ENCODE measurements at regions not wholly inside any gene's neighbourhood (a gene's known extent, or its start where the extent isn't known, plus 50 kb on each side); places are given as distances from the start of the nearest gene placed in this dataset.

DNA sequence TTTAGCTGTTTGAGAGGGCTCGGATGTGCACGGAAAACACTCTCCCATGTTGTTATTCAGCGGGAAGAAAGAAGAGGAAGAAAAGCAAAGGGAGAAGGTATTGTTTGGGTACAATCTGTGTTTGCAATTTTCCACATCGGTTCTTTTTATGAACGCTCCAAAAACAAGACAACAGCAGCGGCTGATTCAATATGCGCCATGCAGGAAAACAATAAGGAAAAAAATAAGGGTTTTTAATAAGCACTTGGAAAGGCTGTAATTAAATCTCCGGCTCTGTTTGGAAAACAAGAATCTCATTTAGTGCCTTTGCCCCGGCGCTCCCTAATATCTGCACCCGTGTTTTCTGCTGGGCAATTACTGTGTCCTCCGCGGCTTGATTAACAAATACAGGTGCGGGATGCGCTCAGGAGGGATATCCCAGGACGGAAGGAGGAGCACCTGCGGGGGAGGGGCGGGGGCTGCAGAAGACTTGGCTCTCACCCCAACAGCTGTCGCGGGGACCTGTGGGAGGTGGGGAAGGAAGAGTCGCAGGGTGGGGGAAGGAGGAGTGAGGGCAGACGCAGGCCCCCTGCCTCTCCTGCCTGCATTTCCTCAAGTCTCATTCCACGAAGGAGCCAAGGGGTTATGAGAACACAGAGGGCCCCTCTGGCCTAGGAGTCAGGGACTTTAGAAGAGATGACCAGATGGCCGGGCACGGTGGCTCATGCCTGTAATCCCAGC, 181.5 kb upstream of the PODXL start:
- no peak for DNase-seq (ENCODE audit: low spot score)

- DNase-seq (ENCODE audit: low spot score): no peak
Measured at GRCh38 chr7:131735101-131735500, 178.7 kb upstream of the PODXL start.

DNA sequence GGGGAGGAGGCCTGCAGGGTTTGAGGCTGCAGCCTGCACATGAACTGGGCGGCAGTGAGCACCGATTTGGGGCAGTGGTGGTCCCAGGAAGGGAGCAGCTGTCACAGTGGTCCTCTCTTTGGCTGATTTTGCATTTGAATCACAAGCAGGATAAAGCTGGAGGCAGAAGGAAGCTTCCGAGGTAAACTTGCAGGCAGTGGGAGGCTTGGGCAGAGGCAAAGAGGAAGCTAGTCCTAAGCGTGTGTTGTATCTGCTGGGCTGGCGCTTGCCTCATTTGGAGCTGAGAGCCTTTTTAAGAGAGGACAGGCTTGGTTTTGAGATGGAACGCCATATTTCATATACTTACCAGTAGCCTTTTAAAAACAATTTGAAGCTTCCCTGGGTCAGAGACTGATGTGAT, 177.2 kb upstream of the PODXL start:
- no peak for DNase-seq (ENCODE audit: low spot score)

DNA sequence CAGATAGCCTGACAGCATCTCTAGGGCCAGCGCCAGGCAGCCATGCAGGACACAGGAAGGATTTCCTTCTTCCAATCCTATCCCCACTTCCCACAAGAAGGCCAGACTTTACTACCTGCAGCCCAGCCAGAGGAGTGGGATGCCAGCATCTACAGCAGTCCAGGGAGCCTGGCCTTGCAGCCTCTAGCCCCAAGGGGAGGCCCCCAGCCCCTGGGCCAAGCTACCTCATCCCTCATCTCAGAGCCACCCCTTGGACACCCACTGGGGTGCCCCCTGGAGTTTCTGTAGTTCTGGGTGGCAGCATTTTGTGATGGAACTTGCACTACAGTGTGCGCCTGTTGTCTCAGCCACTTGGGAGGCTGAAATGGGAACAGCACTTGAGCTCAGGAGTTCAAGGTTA, 170.8 kb upstream of the PODXL start:
- DNase-seq (ENCODE audit: low spot score): no peak

DNA sequence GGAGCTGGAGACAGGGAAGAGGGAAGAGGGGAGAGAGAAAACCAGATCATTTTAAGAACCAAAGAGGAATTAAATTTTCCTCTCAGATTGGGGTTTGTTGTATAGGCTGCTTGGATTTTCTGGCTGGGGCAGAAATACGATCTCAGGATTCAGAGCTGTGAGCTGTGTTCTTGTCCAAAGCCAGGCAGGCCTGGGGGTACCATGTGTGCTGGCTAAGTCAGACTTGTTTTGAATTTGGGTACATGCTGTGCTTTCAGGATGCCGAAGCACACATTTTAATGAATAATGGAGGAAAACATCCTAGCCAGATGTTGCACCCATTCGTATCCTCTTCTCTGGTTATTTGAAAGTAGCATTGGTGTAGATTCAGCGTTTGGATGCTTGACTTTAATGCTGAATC, 170.3 kb upstream of the PODXL start:
- DNase-seq (ENCODE audit: low spot score): no peak

DNA sequence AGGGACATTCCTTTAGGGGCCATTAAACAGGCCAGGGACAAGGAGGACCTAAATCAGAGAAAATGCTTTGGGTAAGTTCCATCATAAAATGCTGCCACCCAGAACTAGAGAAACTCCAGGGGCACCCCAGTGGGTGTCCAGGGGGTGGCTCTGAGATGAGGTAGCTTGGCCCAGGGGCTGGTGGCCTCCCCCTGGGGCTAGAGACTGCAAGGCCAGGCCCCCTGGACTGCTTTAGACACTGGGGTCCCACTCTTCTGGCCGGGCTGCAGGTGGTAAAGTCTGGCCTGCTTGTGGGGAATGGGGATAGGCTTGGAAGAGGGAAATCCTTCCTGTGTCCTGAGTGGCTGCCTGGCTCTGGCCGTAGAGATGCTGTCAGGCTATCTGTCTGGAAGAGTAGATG, 169.6 kb upstream of the PODXL start:
- DNase-seq (ENCODE audit: low spot score): no peak

GRCh38 chr7:131724776-131725345, 168.4 kb upstream of the PODXL start:
- no peak for DNase-seq (ENCODE audit: low spot score)

GRCh38 chr7:131723926-131724325, 167.5 kb upstream of the PODXL start:
- no peak for DNase-seq (ENCODE audit: low spot score)

DNA sequence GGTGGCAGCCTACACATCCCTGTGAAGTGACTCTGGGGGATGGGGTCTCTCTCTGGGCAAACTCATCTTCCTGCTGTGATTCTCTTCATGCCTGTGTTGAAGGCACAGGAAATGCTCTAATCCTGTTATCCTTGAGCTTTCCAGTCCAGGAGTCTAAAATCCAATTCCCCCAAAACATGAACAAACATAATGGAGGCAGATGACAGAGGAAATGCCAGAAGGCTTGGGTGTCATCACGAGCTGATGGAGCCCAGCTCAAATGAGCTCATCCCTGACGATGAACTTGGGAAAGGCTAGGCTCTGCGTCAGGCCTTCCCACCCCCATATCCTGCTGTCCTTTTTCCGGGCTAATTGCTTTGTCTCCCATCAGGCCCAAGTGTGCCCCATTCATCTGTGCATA, 165.9 kb upstream of the PODXL start:
- no peak for DNase-seq (ENCODE audit: low spot score)

GRCh38 chr7:131721660-131722059, 165.2 kb upstream of the PODXL start:
- DNase-seq (ENCODE audit: low spot score): no peak

GRCh38 chr7:131720703-131721102, 164.3 kb upstream of the PODXL start:
- DNase-seq (ENCODE audit: low spot score): no peak

- no peak for DNase-seq (ENCODE audit: low spot score)
Measured at GRCh38 chr7:131717181-131717580, 160.8 kb upstream of the PODXL start.

GRCh38 chr7:131699323-131699722, 142.9 kb upstream of the PODXL start:
- no peak for DNase-seq (ENCODE audit: low spot score)

GRCh38 chr7:131692131-131692960, 135.9 kb upstream of the PODXL start:
- DNase-seq (ENCODE audit: low spot score): peak; percentile 39

DNA sequence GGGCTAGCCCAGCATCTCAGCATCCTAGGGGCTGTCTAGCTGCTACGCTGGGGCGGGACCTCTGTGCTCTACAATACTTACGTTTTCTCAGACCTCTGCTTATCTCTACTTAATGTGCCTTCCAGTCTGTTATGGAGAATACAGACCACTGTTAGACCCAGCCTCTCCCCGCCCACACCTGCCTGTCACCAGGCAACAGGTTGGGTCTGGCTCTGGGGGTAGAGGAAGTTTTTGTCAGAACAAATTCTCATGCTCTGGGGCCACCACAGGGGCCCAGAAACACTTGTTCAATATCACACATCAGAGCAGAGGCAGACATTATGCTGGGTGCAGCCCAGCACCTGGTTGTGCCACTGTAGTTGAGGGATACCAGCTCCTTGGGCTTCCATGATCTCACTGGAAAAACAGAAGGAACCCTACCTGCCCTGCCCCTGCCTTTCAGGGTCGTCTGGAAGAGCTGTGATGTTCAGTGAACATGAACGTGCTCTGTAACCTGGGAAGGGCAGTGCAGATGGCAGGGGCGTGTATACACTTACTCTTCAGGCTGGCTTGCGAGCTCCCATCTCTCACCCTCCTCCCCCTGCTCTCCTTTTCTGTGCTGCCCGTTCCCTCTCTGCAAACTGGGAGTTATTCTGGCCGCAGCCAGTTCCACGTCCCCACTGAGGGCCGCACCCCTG, 135.2 kb upstream of the PODXL start:
- DNase-seq (ENCODE audit: low spot score): no peak

DNA sequence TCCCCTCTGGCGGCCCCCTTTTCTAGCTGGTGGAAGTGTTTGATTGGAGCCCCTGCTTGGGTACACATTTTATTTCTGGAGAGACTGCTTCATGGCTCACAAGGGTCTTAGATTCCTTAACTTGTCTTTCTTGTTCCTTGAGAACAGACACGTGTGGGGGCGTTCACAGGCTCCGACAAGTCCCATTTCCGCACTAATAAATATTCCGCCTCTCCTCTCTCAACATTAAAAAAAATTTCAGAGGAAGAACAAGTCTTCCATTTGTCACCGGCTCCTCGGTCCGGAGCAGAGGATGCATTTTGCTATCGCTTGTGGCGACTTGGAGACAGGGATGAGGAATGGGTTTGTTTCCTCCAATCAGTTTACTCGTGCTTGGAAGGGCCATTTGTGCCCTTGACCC, 134.0 kb upstream of the PODXL start:
- no peak for DNase-seq (ENCODE audit: low spot score)

- DNase-seq (ENCODE audit: low spot score): no peak
Measured at GRCh38 chr7:131689662-131690234, 133.3 kb upstream of the PODXL start.

DNA sequence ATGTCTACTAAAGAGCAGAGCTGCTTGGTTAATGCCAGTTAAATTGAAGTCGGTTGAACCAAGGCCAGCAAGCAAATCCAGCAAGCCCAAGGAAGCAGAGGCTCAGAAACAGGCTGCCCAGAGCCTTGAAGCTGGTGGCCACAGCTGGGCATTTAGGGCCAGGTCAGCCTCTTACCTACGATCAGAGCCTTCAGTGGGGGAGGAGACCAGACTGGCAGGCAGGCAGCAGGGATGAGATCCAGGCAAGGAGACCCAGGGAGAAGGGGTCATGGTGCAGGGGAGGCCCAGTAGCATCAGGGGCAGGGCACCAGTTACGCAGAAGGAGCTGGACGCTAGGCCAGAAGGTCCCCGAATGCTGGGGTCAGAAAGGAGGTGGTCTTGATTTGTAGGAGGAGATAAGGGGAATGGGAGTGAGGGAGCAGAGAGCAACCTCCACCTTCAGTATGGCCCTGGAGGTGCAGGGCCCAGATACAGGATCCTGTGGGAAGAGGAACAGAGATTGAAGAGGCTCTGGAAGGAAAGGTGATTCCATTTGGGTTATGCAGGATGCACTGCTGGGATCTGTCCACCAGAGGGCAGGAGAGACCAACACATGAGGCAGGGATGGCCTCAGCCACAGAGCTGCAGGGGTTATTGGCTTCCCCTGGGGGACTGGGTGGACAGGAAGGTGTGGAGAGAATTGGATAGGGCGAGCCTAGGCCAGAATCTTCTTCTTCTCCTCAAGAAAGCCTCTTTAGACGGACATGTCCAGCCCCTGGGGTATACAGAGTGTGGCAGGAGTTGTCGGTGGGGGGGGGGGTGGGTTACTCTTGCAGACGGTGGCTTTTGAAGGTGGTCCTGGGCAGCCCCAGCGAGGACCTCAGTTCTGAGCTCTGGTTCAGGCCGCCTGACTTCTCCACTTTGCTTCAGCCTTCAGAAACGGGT, 132.6 kb upstream of the PODXL start:
- DNase-seq (ENCODE audit: low spot score): peak; percentile 60

- DNase-seq (ENCODE audit: low spot score): no peak
Measured at GRCh38 chr7:131687296-131687695, 130.9 kb upstream of the PODXL start.

DNA sequence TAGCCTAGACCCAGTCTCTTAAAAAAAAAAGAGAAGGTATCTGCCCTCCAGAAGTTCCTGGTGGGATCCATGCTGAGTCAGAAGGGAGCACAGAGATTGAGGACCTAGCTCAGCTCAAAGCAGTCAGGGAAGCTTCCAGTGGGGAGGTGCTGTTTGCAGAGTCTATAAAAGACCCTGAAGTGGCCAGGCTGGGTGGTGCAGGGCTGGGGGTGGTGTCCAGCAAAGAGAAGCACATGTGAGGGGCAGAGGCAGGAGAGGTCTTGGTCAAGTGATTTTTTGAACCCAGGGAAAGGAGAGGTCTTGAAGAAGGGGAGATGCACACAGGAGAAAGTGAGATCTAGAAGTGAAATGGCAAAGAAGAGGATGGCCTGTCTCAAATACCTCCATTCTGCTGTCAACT, 130.4 kb upstream of the PODXL start:
- DNase-seq (ENCODE audit: low spot score): no peak

DNA sequence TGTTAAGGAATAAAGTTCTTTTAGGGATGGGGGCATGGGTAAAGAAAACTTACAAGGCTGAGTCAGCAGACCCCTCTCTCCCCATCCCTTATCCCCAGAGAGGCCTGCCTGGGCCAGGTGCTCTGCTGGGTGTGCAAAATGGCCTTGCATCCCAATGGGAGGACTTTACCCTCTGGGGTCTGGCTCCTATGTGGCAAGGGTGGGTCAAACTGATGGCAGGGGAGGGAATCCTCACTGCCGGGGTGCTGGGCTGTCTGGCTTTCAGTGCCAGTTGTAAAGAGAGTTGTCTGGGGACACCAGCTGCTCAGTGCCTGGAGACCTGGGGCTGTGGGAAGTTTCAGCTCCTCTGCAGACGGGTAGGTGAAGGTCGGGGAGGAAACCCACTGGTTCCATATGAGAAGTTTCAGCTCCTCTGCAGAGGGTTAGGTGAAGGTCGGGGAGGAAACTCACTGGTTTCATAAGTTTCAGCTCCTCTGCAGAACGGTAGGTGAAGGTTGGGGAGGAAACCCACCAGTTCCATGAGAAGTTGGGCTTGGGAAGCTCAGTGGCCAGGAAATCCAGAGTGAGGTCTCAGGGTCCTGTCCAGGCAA, 127.2 kb upstream of the PODXL start:
- DNase-seq (ENCODE audit: low spot score): no peak

Data from mucosa of gallbladder (tissue), 1 donor.